AG09319 (cell line): ENCODE measurements at regions not wholly inside any gene's neighbourhood (a gene's known extent, or its start where the extent isn't known, plus 50 kb on each side); places are given as distances from the start of the nearest gene placed in this dataset.

Experiments
- DNase-seq: peaks from one replicate; pipeline ENCODE4 v3.0.0-alpha.2; 2010; ENCODE audit warnings: low read depth; ENCODE audit errors: extremely low read depth
- TF ChIP-seq, protein P1 (sequence below): IDR thresholded peaks from 2 replicates; pipeline ENCODE4 v1.5.1; 2011; ENCODE audit warnings: low read depth, mild to moderate bottlenecking, inconsistent platforms, low read length, moderate library complexity

DNA sequence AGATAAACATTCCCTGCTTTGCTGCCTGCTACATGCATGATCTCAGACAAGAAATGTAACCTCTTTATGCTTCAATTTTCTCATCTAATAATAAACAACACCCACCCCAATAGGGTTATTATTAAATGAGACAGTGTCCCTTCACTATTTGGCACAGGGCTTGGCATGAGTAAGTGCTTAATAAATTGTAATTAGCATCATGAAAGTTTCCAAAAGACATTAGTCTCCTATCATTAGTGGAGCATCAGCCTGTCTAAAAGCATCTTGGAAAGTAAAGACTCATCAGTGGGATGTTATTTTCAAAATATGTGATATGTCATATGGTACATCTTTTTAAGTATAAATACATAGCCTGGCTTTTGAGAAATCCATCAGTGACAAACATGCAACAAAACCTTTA, 275.0 kb downstream of the ZEB2 start:
- DNase-seq = no peak

GRCh38 chr2:144242311-144242710, 277.6 kb downstream of the ZEB2 start:
- TF ChIP-seq, protein P1, sequence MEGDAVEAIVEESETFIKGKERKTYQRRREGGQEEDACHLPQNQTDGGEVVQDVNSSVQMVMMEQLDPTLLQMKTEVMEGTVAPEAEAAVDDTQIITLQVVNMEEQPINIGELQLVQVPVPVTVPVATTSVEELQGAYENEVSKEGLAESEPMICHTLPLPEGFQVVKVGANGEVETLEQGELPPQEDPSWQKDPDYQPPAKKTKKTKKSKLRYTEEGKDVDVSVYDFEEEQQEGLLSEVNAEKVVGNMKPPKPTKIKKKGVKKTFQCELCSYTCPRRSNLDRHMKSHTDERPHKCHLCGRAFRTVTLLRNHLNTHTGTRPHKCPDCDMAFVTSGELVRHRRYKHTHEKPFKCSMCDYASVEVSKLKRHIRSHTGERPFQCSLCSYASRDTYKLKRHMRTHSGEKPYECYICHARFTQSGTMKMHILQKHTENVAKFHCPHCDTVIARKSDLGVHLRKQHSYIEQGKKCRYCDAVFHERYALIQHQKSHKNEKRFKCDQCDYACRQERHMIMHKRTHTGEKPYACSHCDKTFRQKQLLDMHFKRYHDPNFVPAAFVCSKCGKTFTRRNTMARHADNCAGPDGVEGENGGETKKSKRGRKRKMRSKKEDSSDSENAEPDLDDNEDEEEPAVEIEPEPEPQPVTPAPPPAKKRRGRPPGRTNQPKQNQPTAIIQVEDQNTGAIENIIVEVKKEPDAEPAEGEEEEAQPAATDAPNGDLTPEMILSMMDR = no peak
- DNase-seq = no peak

More for the DNA sequence above, 275.0 kb downstream of the ZEB2 start:
- TF ChIP-seq, protein P1 = no peak

DNA sequence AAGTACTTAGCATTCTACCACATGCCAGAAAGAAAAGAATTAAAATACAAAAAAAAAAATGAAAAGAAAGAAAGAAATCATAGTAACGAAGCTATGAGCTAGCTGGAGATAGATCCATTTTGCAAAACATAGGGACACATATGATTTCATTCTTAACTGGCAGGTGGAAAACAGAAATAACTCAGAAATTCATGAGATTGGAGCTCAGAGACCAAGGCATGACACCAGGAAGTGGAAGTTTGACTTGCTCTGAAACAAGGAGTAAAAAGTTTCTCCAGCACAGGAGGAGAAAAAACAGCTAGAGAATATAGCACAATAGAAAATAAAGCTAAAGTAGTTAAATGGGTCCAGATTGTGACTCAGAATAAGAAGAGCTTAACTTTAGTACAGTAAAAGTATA, 278.1 kb downstream of the ZEB2 start:
- DNase-seq = no peak

GRCh38 chr2:144240656-144241339, 279.1 kb downstream of the ZEB2 start:
- TF ChIP-seq, protein P1 = no peak
- DNase-seq = no peak

More for the DNA sequence above, 278.1 kb downstream of the ZEB2 start:
- TF ChIP-seq, protein P1 = no peak

- no peak for DNase-seq
- TF ChIP-seq, protein P1 = no peak
Observed at GRCh38 chr2:144239726-144240125, 280.2 kb downstream of the ZEB2 start.

GRCh38 chr2:144239306-144239705, 280.6 kb downstream of the ZEB2 start:
- TF ChIP-seq, protein P1 = no peak
- DNase-seq = no peak

DNA sequence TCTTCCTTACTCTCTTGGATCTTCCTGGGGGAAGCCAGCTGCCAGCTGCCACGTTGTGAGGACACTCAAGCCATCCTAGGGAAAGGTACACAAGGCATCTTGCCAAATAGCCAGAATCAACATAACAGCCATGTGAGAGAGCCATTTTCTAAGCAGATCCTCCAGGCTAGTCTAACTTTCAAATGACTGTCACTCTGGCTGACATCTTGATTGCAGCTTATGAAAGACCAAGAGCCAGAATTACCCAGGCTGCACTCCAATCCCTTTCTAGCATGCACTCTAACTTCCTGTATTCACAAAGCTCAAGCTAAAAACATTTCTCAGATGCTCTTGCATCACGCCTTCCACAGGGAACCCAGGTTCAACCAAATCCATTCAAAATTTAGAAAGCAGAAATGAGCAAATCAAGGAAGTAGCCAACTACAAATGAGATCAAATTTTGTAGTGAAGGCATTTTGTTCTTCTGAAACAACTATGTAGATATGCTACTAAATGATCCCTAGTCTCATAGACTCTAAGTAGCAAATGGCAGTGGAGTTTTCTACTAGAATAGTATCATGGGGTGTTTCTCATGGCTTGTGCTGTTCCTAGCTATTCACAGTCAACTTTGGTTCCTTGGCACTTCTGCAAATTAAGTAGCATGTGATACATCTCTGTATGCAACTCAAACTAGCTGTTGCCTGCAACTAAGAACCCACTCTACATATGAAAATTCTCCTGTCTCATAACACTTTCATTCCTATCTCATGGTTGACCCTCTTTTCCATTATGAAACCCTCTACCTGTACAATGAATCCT, 281.9 kb downstream of the ZEB2 start:
- TF ChIP-seq, protein P1 = no peak
- DNase-seq = no peak
